ENCODE measurements at regions not wholly inside any gene's neighbourhood (a gene's known extent, or its start where the extent isn't known, plus 50 kb on each side); places are given as distances from the start of the nearest gene placed in this dataset.

DNA sequence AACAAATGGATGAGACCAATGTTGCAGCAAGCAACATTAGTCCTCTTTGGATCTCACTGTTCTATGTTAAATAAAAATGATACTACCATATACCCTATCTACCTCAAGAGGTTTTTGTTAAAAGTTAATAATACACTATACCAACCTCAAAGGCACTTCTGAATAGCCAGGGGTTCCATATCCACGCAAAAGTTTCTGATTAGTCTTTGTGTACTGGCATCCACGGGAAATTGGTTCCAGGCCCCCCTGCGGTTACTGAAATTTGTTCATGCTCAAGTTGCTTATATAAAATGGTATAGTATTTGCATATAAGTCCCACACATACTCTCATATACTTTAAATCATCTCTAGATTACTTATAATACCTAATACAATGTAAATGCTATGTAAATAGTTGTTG lies 585.7 kb downstream of the INSC start:
- no peak for DNase-seq

DNA sequence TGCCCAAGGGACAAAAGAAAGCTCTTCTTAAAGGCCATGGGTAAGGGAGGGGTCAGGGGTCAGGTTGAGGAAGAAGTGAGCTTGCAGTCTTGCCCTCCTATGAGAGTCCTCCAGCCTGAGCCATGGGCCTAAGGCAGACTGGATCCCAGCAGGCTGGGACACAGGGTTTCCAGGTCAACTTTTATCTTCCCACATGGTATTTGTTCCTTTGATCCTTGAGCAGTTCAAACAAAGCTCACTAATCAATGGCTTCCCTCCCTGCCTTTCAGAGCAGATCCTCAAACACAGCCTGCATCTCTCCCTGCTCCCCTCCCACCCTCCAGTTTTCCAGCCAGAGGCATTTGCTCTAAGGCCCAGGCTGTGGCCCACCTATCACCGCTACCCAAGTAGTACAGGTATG lies 589.3 kb downstream of the INSC start:
- DNase-seq: no peak

DNA sequence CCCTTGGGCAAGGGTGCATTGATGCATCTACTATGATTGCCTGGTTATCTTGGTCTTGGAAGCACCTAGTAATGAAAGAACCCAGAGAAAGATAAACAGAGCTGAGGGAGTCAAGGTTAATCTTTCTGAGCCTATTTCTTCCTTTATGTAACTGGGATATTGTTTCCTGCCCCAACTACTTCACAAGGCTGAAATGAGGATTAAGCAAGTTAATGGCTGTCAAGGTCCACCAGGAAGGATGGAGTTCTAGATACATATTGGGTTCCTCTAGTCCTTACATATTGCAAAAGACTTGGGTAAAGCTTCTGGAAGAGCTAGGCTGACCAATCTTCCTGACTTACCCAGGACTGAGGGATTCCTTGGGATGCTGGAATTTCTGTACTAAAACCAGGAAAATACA lies 589.8 kb downstream of the INSC start:
- no peak for DNase-seq

DNA sequence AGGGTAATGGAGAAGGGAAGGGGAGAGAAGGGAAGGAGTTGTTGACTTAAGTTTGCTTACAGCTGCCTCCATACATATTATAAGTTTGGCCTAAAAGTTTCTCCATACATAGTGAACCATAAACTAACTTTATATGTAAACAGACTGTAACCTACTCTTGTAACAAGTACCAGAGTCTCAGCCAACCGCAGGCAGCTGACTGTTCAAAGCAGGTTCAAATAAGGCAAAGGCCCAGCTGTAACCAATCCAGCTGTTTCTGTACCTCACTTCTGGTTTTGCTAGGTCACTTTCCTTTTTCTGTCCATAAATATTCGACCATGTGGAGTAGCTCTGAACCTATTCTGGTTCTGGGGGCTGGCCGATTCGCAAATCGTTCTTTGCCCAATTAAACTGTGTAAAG lies 591.2 kb downstream of the INSC start:
- no peak for DNase-seq

DNA sequence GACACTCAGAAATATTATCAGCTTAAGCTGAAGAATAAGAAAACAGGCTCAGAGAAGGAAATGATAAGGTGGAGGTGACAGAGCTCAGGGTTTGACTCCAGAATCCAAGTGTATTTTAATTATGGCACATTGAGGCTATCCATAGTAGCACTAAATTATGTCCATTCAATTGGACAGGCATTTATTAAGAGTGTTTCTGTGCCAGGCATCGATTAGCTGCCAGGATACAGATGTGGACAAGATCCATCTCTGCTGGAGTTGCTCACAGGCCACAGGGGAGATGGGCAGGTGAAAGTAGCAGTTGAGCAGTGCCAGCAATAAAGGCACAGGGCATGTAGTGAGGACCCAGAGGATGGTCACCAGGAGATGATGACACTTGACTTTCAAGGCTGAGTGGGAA lies 592.5 kb downstream of the INSC start:
- no peak for DNase-seq

DNA sequence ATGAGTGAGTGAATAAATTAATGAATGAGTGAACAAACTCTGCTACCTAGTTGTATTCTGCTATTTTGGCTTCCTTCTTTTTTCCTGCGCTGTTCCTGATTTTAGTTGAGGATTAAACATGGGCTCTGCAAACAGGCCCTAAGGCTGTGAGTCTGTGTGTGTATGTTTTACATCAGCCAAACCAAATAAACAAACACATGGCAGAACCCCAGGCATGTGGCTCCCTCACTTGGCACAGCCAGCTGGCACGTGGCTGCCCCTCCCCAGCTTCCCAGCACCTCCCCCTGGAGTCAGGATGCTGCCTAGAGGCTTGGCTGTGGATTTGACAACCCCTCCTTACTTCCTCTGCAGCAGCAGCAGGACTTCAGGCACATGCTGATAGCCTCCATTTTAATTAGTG lies 593.2 kb downstream of the INSC start:
- no peak for DNase-seq

DNA sequence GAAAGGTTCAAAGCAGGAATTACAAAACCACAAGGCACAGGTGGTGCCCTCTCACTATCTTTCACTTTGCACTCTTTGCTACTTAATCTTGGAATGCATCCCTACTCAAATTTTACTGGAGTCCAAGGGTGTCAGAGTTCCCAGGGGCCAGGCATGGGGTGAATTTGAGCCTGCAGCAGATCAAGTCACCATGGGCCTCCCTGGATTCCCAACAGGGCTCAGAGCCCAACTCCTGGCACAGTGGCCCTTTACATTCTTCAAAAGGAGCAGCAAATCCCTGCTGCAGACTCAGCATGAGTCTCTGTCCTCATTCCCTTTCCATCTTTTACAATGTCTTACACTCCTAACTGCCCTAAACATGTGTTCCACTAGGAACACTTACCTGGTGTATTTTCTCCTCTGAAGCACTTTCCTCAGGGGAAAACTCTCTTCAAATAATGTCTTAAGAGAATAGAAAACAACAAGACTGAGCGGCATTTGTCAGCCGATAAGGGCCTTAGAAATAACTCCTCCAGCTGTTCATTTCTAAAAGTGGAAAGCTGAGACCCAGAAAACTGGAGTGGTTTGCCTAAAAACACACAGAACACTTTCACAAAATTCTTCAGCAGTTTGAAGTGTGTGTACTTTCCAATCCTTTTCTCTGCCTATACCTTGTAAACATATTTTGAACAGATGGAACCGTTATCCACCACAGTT lies 596.0 kb downstream of the INSC start:
- DNase-seq: no peak

DNA sequence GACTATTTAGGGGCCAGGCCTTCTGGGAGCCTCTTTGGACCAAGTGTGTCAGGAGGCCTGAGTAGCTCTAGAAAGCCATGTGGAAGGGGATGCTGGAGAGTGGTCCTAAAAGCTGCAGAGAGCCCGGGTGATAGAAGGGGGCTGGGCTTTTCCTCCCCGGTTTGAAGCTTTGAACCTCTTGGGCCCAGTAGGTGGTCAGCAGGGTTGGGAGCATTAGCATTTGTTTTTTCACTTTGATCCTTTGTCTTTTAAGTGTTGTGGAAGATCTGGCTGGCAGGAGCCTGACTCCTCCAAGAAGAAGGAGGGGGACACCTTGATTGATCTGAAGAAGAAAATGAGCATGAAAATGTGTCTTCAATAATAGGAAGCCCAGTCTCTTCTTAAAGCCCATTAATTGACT lies 596.6 kb downstream of the INSC start:
- no peak for DNase-seq

DNA sequence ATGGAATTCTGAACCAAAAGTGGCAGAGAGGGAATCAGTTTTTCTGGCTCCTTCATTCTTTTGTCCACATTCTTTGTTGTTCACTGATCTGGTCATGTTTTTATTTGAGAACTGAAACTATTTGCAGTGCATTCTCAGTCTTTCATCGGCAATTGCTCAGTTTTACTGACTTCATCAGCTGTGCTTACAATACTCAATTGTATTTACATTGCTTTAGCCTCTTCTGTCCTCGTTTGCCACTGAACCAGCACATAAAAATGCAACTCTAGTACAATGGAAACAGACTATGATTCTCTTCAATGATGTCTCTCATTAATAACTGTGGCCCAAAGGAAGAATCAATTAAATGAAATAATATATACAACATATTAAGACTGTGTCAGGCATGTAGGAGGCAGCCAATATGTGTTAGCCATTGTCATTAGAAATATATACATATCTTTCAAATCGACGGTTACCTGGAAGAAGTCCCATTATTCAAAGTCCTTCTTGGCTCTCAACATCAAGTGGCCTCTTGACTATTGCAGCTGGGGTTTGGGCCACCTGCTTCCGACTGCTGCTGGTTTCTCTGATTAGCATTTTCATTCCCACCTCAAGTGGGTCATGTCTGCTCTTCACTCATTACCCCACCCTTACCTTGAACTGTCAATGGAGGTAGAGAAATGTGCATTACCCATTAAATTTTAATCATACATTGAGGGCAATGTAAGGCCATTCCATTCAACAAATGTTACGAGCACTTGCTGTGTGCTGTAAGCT lies 600.1 kb downstream of the INSC start:
- no peak for DNase-seq

DNA sequence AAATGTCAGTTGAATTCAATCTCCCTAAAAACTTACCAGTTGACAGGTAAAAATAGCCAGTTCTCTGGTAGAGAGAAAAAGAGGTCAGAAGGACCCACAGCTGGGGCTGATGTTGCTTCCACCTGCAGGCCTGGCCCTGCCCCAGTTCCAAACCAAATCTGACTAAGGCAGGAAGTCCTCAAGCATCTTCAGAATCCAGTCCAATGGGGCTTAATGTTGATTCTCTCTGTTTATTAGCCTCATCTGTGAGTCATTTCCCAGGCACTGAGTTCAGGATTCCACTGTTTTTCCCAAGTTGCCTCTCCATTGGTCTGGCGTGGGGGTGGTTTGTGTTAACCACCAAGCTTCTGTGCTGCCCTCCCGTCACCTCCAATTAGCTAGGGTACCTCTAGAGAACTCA lies 601.8 kb downstream of the INSC start:
- DNase-seq: no peak

DNA sequence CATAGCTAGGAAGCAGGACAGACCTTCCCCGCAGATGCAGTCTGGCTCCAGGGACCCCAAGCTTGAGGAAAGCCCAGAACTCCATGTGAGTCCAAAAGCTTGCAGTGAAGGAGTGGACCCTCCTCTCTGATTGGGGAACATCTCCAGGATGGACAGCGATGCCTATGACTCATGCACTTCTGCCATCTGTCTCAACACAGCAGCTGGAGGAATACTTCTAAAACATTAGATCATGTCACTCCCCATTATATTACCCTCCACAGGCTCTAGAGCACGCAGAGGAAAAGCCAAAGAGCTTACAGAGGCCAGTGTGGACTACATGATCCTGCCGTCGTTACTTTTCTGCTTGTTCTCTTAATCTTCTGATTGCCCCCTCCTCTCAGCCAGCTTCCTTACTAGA lies 605.7 kb downstream of the INSC start:
- peak; percentile 33 for DNase-seq

DNA sequence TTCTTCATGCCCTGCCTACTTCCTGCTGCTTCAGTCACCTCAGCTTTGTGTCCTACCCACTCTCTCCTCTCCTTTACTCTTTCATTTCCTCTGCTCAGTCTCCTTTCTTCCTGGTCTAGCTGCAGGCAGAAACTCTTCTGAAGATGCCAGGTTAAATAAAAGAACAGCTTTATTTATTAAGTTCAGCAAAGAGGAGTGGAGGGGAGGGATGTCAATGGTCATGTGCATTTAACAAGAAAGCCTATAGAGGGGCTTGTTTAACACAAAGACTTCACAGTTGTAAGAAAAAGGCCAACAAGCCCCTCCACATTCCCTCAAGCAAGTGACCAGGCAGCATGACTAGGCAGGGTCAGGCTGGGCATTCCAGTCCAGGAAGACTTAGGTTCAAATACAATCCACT lies 609.2 kb downstream of the INSC start:
- no peak for DNase-seq

DNA sequence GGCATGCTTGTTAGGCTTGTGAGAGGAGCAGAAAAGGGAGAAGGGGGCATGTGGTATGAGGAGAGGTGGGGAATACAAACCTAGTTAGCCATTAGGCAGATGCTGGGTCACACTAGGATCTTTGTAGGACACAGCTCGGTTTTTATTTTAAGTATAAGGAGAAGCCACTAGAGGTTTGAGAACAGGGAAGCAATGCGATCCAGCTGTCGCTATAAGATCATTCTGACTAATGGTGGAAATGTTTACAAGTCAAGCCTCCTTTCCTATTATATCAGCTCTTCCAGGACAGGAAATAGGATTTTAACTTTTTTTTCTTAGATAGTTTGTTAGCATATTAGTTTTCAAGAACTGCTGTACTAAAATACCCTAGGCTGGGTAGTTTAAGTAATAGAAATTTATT lies 609.9 kb downstream of the INSC start:
- no peak for DNase-seq

DNA sequence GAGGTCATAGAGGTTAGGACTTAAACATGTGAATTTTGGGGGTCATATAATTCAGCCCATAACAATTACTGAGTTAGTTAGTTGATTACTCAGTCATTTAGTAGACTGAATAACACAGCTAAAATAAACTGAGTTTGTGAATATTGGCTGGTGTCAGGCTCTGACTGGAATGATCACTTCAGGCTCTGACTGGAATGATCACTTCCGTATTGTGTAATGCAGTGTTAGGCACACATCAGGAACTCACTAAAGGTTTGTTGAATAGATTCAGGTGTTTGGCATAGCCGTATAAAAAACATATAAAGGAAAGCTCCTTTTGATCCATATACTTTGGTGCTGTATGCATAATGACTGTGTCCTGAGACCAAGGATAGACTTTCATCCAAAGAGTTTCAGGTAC lies 610.5 kb downstream of the INSC start:
- DNase-seq: no peak

DNA sequence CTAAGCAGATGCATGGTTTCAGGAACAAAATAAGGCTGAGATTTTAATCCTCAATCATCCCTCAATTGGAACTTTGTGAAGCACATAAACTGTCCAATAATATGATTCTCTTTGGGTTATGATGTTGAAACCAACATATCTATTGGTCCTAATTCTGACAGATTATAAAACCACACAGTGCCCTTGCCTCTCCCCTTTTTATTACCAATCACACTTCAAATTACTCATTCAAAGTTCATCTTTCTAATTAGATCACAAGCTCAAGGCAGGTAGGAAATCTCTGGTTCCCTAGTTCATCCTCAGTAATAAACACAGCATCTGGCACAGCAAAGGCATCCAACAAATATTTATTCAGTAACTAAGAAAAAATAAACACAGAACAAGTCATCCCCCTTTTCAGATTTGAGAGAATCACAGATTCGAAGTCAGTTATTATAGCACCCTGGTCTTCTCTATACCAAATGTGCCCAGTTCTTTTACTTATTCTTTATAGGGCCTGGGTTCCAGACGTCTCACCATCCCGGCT lies 611.6 kb downstream of the INSC start:
- no peak for DNase-seq

DNA sequence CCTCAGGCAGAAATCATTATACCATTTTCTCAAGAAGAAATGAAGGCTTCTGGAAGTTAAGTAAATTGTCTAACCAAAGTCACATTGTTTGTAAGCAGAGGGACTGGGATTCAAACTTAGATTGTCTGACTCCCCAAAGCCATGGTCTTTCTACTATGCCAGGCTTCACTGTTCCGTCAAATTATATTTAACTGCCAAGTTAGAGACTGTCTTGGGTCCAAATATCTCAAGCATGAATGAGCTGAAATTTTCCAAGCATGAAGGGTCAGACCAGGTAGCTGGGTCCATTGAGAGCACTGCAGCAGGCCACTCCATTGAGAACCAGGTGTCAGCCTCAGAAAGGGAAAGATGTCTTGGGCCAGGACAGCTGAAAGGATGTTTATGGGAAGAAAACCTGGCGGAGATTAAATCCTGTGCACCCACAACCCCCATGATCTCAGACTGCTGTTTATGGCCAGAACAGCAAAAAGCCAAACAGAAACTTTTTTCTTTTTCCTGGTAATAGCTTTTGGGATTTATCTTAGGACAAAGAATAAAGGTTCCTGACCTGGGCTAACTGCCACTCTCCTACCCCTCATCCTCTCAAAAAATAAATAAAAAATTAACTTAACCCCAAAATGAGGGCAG lies 612.3 kb downstream of the INSC start:
- no peak for DNase-seq

DNA sequence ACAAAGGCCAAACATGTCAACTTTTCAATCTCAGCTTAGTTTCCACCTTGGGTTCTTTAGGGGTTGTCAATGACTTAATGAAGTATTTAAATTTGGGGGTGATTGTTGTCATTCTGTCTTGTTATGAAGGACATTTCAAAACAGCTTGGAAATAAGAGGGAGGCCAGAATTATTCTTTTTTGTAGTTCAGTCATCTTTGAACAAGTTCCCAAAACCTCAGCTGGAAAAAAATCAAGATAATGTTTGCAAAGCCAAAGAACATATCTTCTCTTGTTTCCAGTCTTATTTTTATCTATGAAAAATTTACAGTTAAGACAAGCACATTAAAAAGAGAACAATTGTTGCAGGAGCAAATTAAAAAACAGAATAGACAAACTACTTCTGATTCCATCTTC lies 612.8 kb downstream of the INSC start:
- DNase-seq: no peak

DNA sequence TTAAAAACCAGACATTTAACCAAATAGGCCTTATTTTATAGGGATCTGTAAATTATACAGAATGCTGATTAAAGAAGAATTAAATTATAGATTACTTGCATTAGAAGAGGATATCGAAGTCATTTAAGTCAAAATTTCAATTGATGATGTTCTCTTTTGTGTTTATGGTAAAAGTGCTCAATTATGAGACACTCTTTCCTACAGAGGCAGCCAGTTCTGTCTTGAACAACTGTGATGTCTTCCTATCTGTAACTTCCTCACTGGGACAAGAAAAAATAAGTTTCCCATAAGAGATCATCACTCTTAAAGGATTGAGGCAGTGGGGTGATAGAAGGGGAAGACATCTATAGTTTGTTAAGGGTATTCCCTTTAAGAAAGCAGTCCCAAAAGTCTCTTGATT lies 613.5 kb downstream of the INSC start:
- DNase-seq: no peak

DNA sequence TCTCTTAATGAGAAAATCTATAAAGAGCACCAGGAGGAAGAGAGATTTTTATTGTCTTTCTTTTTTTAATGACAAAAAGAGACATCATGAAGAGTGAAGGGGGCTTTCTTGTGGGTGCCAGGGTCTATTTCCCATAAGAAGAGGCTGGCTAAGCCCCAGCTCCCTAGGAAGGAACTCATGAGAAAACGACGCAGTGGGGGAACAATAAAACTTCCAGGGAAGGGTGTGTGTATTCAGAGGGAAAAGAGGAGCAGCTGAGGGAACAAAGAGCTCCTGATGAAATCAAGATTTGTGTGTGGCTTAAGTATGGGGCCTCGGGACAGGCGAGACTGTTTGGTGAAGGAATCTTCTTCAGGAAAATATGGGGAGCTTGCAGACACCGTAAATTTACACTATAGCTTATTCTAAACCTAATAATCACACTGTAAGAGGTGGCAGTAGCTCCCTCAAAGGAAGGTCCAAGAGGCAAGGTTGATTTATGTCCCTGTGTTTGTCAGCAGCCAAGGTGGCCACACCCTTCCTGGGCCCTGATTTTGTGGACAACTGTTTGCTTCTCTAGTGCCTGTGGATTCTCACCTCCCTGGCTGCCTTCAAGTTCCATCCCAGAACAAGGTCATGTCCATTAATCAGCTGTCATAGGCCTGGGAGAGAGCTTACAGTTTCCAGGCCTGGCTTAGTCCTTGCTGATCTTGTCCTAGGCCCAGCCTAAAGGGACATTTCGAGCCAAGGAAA lies 615.7 kb downstream of the INSC start:
- DNase-seq: no peak

DNA sequence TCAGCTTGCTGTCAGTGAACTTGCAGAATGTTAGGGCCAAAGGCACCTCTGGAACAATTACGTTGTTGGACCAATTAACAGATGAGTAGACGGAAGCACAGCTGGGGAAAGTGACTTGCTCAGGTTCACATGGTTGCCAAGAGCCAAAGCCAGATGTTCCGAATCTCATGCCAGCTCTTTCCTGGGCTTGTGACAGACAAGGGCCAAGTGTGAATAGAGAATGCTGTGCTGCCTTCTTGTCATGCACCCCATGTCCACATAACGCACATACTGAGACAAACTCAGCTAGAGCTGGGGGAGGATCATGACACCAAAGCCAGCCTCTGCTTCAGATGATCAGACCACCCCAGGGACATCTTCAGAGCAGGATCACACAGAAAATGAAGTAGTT lies 616.3 kb downstream of the INSC start:
- no peak for DNase-seq

DNA sequence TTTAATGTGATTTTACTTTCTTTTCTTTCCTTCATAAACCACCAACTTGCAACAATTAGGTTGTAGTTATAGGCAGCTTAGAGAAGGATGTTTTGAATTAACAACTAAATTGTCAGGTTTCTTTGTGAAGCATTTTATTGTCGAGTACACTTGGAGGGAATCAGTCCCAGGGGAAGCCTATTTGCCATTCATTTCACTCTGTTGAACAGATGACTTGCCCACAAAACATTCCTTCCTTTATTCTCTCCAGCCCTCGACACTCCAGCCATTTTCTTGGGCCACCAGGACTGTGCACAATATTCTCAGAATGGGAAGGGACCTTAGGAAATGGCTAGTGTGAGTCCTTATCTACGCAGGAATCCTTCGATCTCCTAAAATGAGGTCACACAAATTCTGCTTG lies 620.6 kb downstream of the SOX6 start:
- DNase-seq: no peak

DNA sequence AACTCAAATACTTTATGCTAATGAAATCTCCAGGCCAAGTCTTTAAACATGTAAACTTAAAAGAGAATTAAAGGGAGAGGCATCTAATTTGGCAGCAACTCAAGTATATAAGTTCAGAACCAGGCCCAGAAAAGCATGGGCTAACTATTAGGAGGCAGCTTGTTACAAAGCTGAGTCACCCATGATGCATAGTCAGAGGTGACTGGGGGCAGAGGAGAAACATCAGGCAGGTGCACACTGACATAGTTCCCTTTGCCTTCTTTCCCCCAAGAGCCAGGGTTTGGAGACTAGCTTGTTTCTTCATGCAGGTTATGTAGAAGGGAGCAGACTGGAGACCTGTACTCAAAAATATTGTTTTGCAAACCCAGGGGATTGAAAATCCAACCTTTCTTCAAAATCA lies 619.0 kb downstream of the SOX6 start:
- DNase-seq: no peak

DNA sequence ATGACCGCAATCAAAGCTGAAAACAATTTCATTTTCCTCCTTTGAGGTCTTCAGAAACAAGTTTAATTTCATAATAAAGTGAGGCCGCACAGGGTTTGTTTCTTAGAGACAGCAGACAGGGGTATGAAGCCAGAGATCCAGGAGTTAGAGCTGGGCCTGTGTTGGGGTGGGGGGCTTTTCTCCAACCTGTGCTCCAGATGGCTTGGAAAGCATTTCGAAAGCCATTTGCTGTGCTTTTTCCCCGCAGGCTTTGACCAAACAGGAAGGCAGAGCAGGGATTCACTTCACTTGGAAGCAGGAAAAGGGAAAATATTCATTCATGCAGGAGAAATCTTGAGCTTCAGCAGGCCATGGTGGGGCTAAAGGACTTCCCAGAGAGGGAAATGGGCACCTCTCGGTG lies 617.4 kb downstream of the SOX6 start:
- DNase-seq: no peak

Measured in hindlimb muscle (tissue), 1 donor.